Mucosa of descending colon (tissue), 3 donors: ENCODE measurements at regions not wholly inside any gene's neighbourhood (a gene's known extent, or its start where the extent isn't known, plus 50 kb on each side); places are given as distances from the start of the nearest gene placed in this dataset.

Experiments
- ATAC-seq: fragments of 200-7000 bp; cut with Tn5 transposase; one replicate; pipeline ENCODE4 v1.9.1; 2020; ENCODE audit warnings: mild to moderate bottlenecking, moderate library complexity
- DNase-seq, 3 donors: peaks; one replicate each; pipeline ENCODE4 v3.0.0-alpha.2; 2020
- H3K36me3 ChIP-seq: fragments of 200-600 bp; one replicate; pipeline ENCODE4 v1.8.0; 2021; ENCODE audit warnings: low read depth, mild to moderate bottlenecking
- H3K4me1 ChIP-seq: fragments of 200-600 bp; one replicate; pipeline ENCODE4 v1.8.0; 2021; ENCODE audit warnings: low read depth, mild to moderate bottlenecking
- H3K4me3 ChIP-seq: fragments of 200-600 bp; one replicate; pipeline ENCODE4 v1.8.0; 2021; ENCODE audit warnings: mild to moderate bottlenecking
- H3K9me3 ChIP-seq: fragments of 200-600 bp; one replicate; pipeline ENCODE4 v1.8.0; 2021; ENCODE audit warnings: mild to moderate bottlenecking
- intact Hi-C, 2 donors: fragments of 100-400 bp; cut with DNase I in 1 of 2; cut with micrococcal nuclease in 1 of 2; formaldehyde crosslinking; loops; one replicate each; pipeline versions ENCODE4 v1.11.0 to v1.11.1; 2022; cut with DNase I, micrococcal nuclease
- TF ChIP-seq, protein P1 (sequence below): fragments of 200-600 bp; IDR thresholded peaks from one replicate; pipeline ENCODE4 v1.8.0; 2022; ENCODE audit warnings: antibody characterized with exemption, mild to moderate bottlenecking
- donor health status: DM: no; HTN: no; CAD: no; lungs with moderate emphysema.
- donor health status: DM: no; HTN: no; CAD: no.
- donor health status: DM: no; HTN: yes; CAD: no.

DNA sequence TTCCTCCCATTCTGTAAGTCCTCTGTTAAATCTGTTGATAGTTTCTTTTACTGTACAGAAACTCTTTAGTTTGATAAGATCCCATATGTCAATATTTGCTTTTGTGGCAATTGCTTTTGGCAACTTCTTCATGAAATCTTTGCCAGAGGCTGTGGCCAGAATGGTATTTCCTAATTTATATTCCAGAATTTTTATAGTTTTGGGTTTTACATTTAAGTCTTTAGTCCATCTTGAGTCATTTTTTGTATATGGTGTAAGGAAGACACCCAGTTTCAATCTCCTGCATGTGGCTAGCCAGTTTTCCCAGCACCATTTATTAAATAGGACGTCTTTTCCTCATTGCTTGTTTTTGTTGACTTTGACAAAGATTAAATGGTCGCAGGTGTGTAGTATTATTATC is 372.4 kb upstream of the CADM2 start:
- no peak for ATAC-seq
- intact Hi-C loops, result no loop called here
- DNase-seq, result no peak
- Histone ChIP-seq H3K36me3 (no peaks in the 10 kb centered on the region), H3K4me1 (no peaks in the 10 kb centered on the region), H3K9me3 (peaks cover 3% of the 10 kb centered on the region), H3K4me3 (no peak overlapping the region)
- TF ChIP-seq, protein P1, sequence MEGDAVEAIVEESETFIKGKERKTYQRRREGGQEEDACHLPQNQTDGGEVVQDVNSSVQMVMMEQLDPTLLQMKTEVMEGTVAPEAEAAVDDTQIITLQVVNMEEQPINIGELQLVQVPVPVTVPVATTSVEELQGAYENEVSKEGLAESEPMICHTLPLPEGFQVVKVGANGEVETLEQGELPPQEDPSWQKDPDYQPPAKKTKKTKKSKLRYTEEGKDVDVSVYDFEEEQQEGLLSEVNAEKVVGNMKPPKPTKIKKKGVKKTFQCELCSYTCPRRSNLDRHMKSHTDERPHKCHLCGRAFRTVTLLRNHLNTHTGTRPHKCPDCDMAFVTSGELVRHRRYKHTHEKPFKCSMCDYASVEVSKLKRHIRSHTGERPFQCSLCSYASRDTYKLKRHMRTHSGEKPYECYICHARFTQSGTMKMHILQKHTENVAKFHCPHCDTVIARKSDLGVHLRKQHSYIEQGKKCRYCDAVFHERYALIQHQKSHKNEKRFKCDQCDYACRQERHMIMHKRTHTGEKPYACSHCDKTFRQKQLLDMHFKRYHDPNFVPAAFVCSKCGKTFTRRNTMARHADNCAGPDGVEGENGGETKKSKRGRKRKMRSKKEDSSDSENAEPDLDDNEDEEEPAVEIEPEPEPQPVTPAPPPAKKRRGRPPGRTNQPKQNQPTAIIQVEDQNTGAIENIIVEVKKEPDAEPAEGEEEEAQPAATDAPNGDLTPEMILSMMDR, result no peak

DNA sequence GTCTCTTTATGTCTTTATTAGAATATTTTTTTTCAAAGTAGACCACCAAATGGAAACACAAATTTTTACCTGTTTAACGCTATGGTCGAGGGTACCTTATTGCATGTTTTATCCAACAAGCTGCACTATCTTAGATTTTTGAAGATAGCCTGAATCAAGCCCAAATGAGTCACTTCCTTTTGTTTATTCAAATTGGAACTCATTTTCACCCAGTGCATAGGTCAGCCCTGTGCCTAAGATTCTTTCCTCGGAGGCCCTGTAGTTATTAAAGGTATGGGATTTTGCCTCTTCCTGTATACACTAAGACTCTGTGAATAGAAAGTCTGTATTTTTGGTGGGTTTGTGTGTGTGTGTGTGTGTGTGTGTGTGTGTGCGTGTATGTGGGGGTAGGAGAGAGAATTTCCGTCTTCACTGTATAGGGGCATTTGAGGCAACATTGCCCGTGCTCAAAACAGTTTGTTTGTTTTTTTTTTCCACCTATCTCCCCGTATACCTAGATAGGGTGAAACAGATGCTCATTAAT is 358.0 kb upstream of the CADM2 start:
- ATAC-seq (no peak), DNase-seq (no peak)
- intact Hi-C loops, result loop anchor here in 1 of 2 donors (5.0 kb wide), 1 partner anchor 492 kb away; no protein-coding TSS in a partner anchor
- H3K36me3 ChIP-seq, result no peaks in the 10 kb centered on the region
- H3K9me3 ChIP-seq, result no peaks in the 10 kb centered on the region
- no peaks in the 10 kb centered on the region for H3K4me1 ChIP-seq
- H3K4me3 ChIP-seq, result no peak overlapping the region
- TF ChIP-seq, protein P1, result no peak

DNA sequence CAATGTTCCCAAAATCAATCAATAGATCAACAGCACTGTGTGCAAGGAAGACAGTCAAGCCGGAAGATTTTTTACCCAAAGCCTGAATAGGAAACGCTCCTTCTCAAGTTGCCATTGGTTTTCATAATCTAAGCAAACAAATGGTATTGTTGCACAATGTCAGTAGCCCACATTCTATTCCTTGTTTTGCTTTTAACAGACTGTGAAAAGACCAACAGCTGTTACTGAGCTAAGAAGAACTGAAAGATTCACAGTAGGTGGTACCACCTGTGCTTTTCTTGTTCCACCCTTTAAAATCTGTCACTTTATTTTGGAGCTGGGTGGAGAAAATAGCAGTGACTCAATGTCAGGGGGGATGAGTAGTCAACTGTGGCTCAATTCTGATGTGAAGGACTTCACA is 357.5 kb upstream of the CADM2 start:
- H3K4me3 ChIP-seq, result no peak overlapping the region
- no peaks in the 10 kb centered on the region for H3K36me3 ChIP-seq
- DNase-seq (no peak), ATAC-seq (no peak)
- TF ChIP-seq, protein P1, result no peak
- intact Hi-C loops, result loop anchor here in 1 of 2 donors (5.0 kb wide), 1 partner anchor 491 kb away; no protein-coding TSS in a partner anchor
- H3K9me3 ChIP-seq, result no peaks in the 10 kb centered on the region
- no peaks in the 10 kb centered on the region for H3K4me1 ChIP-seq

DNA sequence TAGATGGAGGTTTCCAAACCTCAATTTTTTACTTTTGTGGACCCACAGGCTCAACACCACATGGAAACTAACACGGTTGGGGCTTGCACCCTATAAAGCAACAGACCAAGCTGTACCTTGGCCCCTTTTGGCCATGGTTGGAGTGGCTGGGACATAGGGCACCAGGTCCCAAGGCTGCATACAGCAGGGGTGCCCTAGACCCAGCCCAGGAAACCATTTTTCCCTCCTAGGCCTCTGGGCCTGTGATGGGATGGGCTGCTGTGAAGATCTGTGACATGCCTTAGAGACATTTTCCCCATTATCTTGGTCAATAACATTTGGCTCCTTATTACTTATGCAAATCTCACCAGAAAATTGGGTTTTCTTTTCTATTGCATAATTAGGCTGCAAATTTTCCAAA is 337.0 kb upstream of the CADM2 start:
- TF ChIP-seq, protein P1, result no peak
- no peak for ATAC-seq

DNA sequence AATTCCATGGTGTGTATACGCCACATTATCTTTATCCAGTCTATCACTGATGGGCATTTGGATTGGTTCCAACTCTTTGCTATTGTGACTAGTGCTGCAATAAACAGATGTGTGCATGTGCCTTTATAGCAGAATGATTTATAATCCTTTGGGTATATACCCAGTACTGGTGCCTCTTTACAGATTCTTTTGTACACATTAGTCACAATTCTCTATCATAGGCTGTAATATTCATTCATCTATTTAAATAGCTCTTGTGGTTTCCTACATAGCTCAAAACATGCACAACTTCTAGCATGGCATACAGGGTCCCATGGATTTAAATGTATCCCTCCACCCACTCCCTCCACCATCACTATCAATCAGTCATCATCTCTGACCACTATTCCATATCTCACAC is 324.1 kb upstream of the CADM2 start:
- peaks cover 6% of the 10 kb centered on the region for H3K9me3 ChIP-seq
- no peak for ATAC-seq
- intact Hi-C loops, result no loop called here
- H3K4me1 ChIP-seq, result no peaks in the 10 kb centered on the region
- no peak for DNase-seq
- no peak overlapping the region for H3K4me3 ChIP-seq
- TF ChIP-seq, protein P1, result no peak
- H3K36me3 ChIP-seq, result no peaks in the 10 kb centered on the region

More for the DNA sequence above, 337.0 kb upstream of the CADM2 start:
- Histone ChIP-seq H3K4me1 (no peaks in the 10 kb centered on the region), H3K9me3 (peaks cover 19% of the 10 kb centered on the region), H3K4me3 (no peak overlapping the region), H3K36me3 (no peaks in the 10 kb centered on the region)
- intact Hi-C loops, result no loop called here
- DNase-seq, result no peak

DNA sequence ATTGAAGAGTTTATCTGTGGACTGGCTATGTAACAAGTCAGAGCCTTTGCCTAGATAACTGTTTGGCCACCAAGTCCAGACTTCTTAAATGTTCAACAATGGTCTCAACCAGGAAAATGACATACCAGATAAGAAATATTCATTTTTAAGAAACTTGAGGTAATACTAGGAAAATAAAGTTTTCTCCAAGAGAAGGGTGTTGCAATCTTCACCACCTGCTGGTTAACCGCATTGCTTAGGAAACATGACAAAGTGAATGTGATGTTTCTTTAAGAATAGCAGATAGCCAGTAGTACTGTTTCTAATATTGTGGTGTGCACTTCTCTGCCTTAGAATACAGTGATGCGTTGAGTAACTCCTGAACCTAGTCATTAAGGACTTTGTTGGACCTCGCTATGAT is 321.5 kb upstream of the CADM2 start:
- TF ChIP-seq, protein P1, result no peak

More for the DNA sequence above, 321.5 kb upstream of the CADM2 start:
- intact Hi-C loops, result no loop called here
- H3K36me3 ChIP-seq, result no peaks in the 10 kb centered on the region
- no peak for ATAC-seq
- H3K4me1 ChIP-seq, result no peaks in the 10 kb centered on the region
- H3K9me3 ChIP-seq, result peaks cover 10% of the 10 kb centered on the region
- no peak for DNase-seq
- no peak overlapping the region for H3K4me3 ChIP-seq
